SKM-1 (cell line): ENCODE measurements at regions not wholly inside any gene's neighbourhood (a gene's known extent, or its start where the extent isn't known, plus 50 kb on each side); places are given as distances from the start of the nearest gene placed in this dataset.

Experiments used
- DNase-seq: peaks from one replicate; lab custom pipeline; 2025; ENCODE audit not compliant: unreplicated experiment; lab: John Stamatoyannopoulos, UW

GRCh38 chr14:46306267-46306666, 345.3 kb downstream of the RPL10L start:
- DNase-seq: no peak

- DNase-seq: no peak
These were observed 350.8 kb downstream of the RPL10L start for GRCh38 chr14:46300765-46301164.

- no peak for DNase-seq
These were observed 360.9 kb downstream of the RPL10L start for GRCh38 chr14:46290706-46291105.

- DNase-seq: no peak
These were observed 371.8 kb downstream of the RPL10L start for GRCh38 chr14:46279776-46280175.

- no peak for DNase-seq
These were observed 372.3 kb downstream of the RPL10L start for GRCh38 chr14:46279327-46279726.

- DNase-seq: no peak
These were observed 392.0 kb downstream of the RPL10L start for GRCh38 chr14:46259536-46259935.

- DNase-seq: no peak
These were observed 395.2 kb downstream of the RPL10L start for GRCh38 chr14:46256381-46256780.

GRCh38 chr14:46250113-46250703, 401.4 kb downstream of the RPL10L start:
- peak; percentile 0 for DNase-seq

- DNase-seq: no peak
These were observed 403.5 kb downstream of the RPL10L start for GRCh38 chr14:46248001-46248630.

GRCh38 chr14:46245276-46245675, 406.3 kb downstream of the RPL10L start:
- no peak for DNase-seq

- DNase-seq: no peak
These were observed 417.8 kb downstream of the RPL10L start for GRCh38 chr14:46233786-46234185.

- no peak for DNase-seq
These were observed 421.0 kb downstream of the RPL10L start for GRCh38 chr14:46230540-46230939.

- no peak for DNase-seq
These were observed 435.8 kb downstream of the RPL10L start for GRCh38 chr14:46215801-46216200.

GRCh38 chr14:46198676-46199075, 452.9 kb downstream of the RPL10L start:
- no peak for DNase-seq

- DNase-seq: no peak
These were observed 453.7 kb downstream of the RPL10L start for GRCh38 chr14:46197856-46198255.
